KBM-7 (cell line): ENCODE measurements at regions not wholly inside any gene's neighbourhood (a gene's known extent, or its start where the extent isn't known, plus 50 kb on each side); places are given as distances from the start of the nearest gene placed in this dataset.
"Not testable (repeated sequence)": the region's sequence is repeated elsewhere in the genome, so short reads cannot be mapped to it uniquely, and the experiment has no call there.

Source experiments
- DNase-seq: peaks from one replicate; pipeline ENCODE4 v3.0.0-alpha.2; 2015
- in situ Hi-C: fragments of 300-500 bp; cut with MboI; formaldehyde crosslinking; loops from 2 replicates; pipeline ENCODE4 v1.14.3; 2020; ENCODE audit warnings: low sequenced_read_pairs, low pct_unique_long_range_greater_than_20kb, mixed read lengths

- in situ Hi-C loops, result no loop called here
These were observed 119.9 kb upstream of the SALL3 start for GRCh38 chr18:78859686-78860085.

GRCh38 chr18:78860117-78860516, 119.5 kb upstream of the SALL3 start:
- in situ Hi-C loops, result no loop called here
- DNase-seq, result no peak

More at GRCh38 chr18:78859686-78860085, 119.9 kb upstream of the SALL3 start:
- no peak for DNase-seq

- DNase-seq, result no peak
- in situ Hi-C loops, result no loop called here
These were observed 118.5 kb upstream of the SALL3 start for GRCh38 chr18:78861116-78861515.

GRCh38 chr18:78861706-78862105, 117.9 kb upstream of the SALL3 start:
- no peak for DNase-seq
- in situ Hi-C loops, result no loop called here

- in situ Hi-C loops, result no loop called here
These were observed 117.2 kb upstream of the SALL3 start for GRCh38 chr18:78862395-78862794.

GRCh38 chr18:78865056-78865598, 114.5 kb upstream of the SALL3 start:
- no peak for DNase-seq
- in situ Hi-C loops, result no loop called here

More at GRCh38 chr18:78862395-78862794, 117.2 kb upstream of the SALL3 start:
- no peak for DNase-seq

GRCh38 chr18:78865771-78866310, 113.8 kb upstream of the SALL3 start:
- DNase-seq, result no peak
- in situ Hi-C loops, result no loop called here

GRCh38 chr18:78867131-78867530, 112.5 kb upstream of the SALL3 start:
- DNase-seq, result no peak
- in situ Hi-C loops, result no loop called here

- DNase-seq, result no peak
These were observed 111.0 kb upstream of the SALL3 start for GRCh38 chr18:78868330-78869316.

GRCh38 chr18:78871618-78872017, 108.0 kb upstream of the SALL3 start:
- in situ Hi-C loops, result no loop called here
- DNase-seq, result no peak

More at GRCh38 chr18:78868330-78869316, 111.0 kb upstream of the SALL3 start:
- in situ Hi-C loops, result no loop called here

GRCh38 chr18:78873926-78874500, 105.6 kb upstream of the SALL3 start:
- no peak for DNase-seq
- in situ Hi-C loops, result no loop called here

- peak; percentile 48 for DNase-seq
- in situ Hi-C loops, result no loop called here
These were observed 104.4 kb upstream of the SALL3 start for GRCh38 chr18:78875016-78875777.

GRCh38 chr18:78875778-78876650, 103.6 kb upstream of the SALL3 start:
- in situ Hi-C loops, result no loop called here
- no peak for DNase-seq

GRCh38 chr18:78876868-78877267, 102.8 kb upstream of the SALL3 start:
- in situ Hi-C loops, result no loop called here
- DNase-seq, result no peak

GRCh38 chr18:78878335-78878734, 101.3 kb upstream of the SALL3 start:
- no peak for DNase-seq
- in situ Hi-C loops, result no loop called here

GRCh38 chr18:78879072-78879883, 100.3 kb upstream of the SALL3 start:
- in situ Hi-C loops, DNase-seq: not testable (repeated sequence)

- in situ Hi-C loops, result no loop called here
These were observed 97.0 kb upstream of the SALL3 start for GRCh38 chr18:78882585-78882984.

More at GRCh38 chr18:78882585-78882984, 97.0 kb upstream of the SALL3 start:
- no peak for DNase-seq
